ENCODE measurements at regions not wholly inside any gene's neighbourhood (a gene's known extent, or its start where the extent isn't known, plus 50 kb on each side); places are given as distances from the start of the nearest gene placed in this dataset.

- H3K4me3 ChIP-seq (ENCODE audit: low read depth in 1 of 2, low read length in 2 of 2), result no peak overlapping the region
- peaks cover 0 to 3% of the 10 kb centered on the region in 2 donors for H3K27me3 ChIP-seq (ENCODE audit: control insufficient read depth in 1 of 2, insufficient read depth in 2 of 2, low read length in 2 of 2)
- no peak overlapping the region for H3K27ac ChIP-seq (ENCODE audit: low read depth, low read length)
- no peaks in the 10 kb centered on the region for H3K4me1 ChIP-seq (ENCODE audit: control insufficient read depth in 1 of 2, insufficient read depth in 2 of 2, low read length in 2 of 2)
- H3K9me3 ChIP-seq (ENCODE audit: control insufficient read depth in 1 of 2, low read length in 2 of 2), result peaks cover 9 to 20% of the 10 kb centered on the region in 2 donors
- no peak overlapping the region for H3K9ac ChIP-seq (ENCODE audit: low read depth in 1 of 2, low read length in 2 of 2)
- no peaks in the 10 kb centered on the region for H3K36me3 ChIP-seq (ENCODE audit: control insufficient read depth in 1 of 2, insufficient read depth in 2 of 2, low read length in 2 of 2)
Observed at GRCh38 chr1:30627206-30627605, 96.2 kb downstream of the MATN1 start.

- peaks cover 0 to 6% of the 10 kb centered on the region in 2 donors for H3K27me3 ChIP-seq (ENCODE audit: control insufficient read depth in 1 of 2, insufficient read depth in 2 of 2, low read length in 2 of 2)
- no peak overlapping the region for H3K9ac ChIP-seq (ENCODE audit: low read depth in 1 of 2, low read length in 2 of 2)
- no peak overlapping the region for H3K27ac ChIP-seq (ENCODE audit: low read depth, low read length)
- H3K4me1 ChIP-seq (ENCODE audit: control insufficient read depth in 1 of 2, insufficient read depth in 2 of 2, low read length in 2 of 2), result no peaks in the 10 kb centered on the region
- no peak overlapping the region for H3K4me3 ChIP-seq (ENCODE audit: low read depth in 1 of 2, low read length in 2 of 2)
- H3K36me3 ChIP-seq (ENCODE audit: control insufficient read depth in 1 of 2, insufficient read depth in 2 of 2, low read length in 2 of 2), result no peaks in the 10 kb centered on the region
- peaks cover 10 to 20% of the 10 kb centered on the region in 2 donors for H3K9me3 ChIP-seq (ENCODE audit: control insufficient read depth in 1 of 2, low read length in 2 of 2)
Observed at GRCh38 chr1:30623431-30623830, 100.0 kb downstream of the MATN1 start.

- no peaks in the 10 kb centered on the region for H3K36me3 ChIP-seq (ENCODE audit: control insufficient read depth in 1 of 2, insufficient read depth in 2 of 2, low read length in 2 of 2)
- peaks cover 8 to 10% of the 10 kb centered on the region in 2 donors for H3K9me3 ChIP-seq (ENCODE audit: control insufficient read depth in 1 of 2, low read length in 2 of 2)
- no peaks in the 10 kb centered on the region for H3K4me1 ChIP-seq (ENCODE audit: control insufficient read depth in 1 of 2, insufficient read depth in 2 of 2, low read length in 2 of 2)
- H3K9ac ChIP-seq (ENCODE audit: low read depth in 1 of 2, low read length in 2 of 2), result no peak overlapping the region
- no peak overlapping the region for H3K4me3 ChIP-seq (ENCODE audit: low read depth in 1 of 2, low read length in 2 of 2)
- no peak overlapping the region for H3K27ac ChIP-seq (ENCODE audit: low read depth, low read length)
- H3K27me3 ChIP-seq (ENCODE audit: control insufficient read depth in 1 of 2, insufficient read depth in 2 of 2, low read length in 2 of 2), result peaks cover 0 to 3% of the 10 kb centered on the region in 2 donors
Observed at GRCh38 chr1:30619619-30620018, 103.8 kb downstream of the MATN1 start.

- Histone ChIP-seq H3K9me3 (ENCODE audit: control insufficient read depth in 1 of 2, low read length in 2 of 2) (peaks cover 4 to 5% of the 10 kb centered on the region in 2 donors), H3K4me1 (ENCODE audit: control insufficient read depth in 1 of 2, insufficient read depth in 2 of 2, low read length in 2 of 2) (no peaks in the 10 kb centered on the region), H3K36me3 (ENCODE audit: control insufficient read depth in 1 of 2, insufficient read depth in 2 of 2, low read length in 2 of 2) (no peaks in the 10 kb centered on the region), H3K27me3 (ENCODE audit: control insufficient read depth in 1 of 2, insufficient read depth in 2 of 2, low read length in 2 of 2) (peaks cover 0 to 3% of the 10 kb centered on the region in 2 donors), H3K27ac (ENCODE audit: low read depth, low read length) (no peak overlapping the region), H3K9ac (ENCODE audit: low read depth in 1 of 2, low read length in 2 of 2) (no peak overlapping the region), H3K4me3 (ENCODE audit: low read depth in 1 of 2, low read length in 2 of 2) (no peak overlapping the region)
Observed at GRCh38 chr1:30618335-30618747, 105.0 kb downstream of the MATN1 start.

GRCh38 chr1:30616759-30617158 is 106.6 kb downstream of the MATN1 start:
- Histone ChIP-seq H3K9me3 (ENCODE audit: control insufficient read depth in 1 of 2, low read length in 2 of 2) (no peaks in the 10 kb centered on the region), H3K36me3 (ENCODE audit: control insufficient read depth in 1 of 2, insufficient read depth in 2 of 2, low read length in 2 of 2) (no peaks in the 10 kb centered on the region), H3K4me3 (ENCODE audit: low read depth in 1 of 2, low read length in 2 of 2) (no peak overlapping the region), H3K27ac (ENCODE audit: low read depth, low read length) (no peak overlapping the region), H3K27me3 (ENCODE audit: control insufficient read depth in 1 of 2, insufficient read depth in 2 of 2, low read length in 2 of 2) (peaks cover 0 to 3% of the 10 kb centered on the region in 2 donors), H3K4me1 (ENCODE audit: control insufficient read depth in 1 of 2, insufficient read depth in 2 of 2, low read length in 2 of 2) (no peaks in the 10 kb centered on the region), H3K9ac (ENCODE audit: low read depth in 1 of 2, low read length in 2 of 2) (no peak overlapping the region)

GRCh38 chr1:30615816-30616590 is 107.4 kb downstream of the MATN1 start:
- H3K27ac ChIP-seq (ENCODE audit: low read depth, low read length), result no peak overlapping the region
- no peaks in the 10 kb centered on the region for H3K9me3 ChIP-seq (ENCODE audit: control insufficient read depth in 1 of 2, low read length in 2 of 2)
- H3K9ac ChIP-seq (ENCODE audit: low read depth in 1 of 2, low read length in 2 of 2), result no peak overlapping the region

GRCh38 chr1:30615076-30615795 is 108.1 kb downstream of the MATN1 start:
- no peaks in the 10 kb centered on the region for H3K4me1 ChIP-seq (ENCODE audit: control insufficient read depth in 1 of 2, insufficient read depth in 2 of 2, low read length in 2 of 2)

More at GRCh38 chr1:30615816-30616590, 107.4 kb downstream of the MATN1 start:
- Histone ChIP-seq H3K36me3 (ENCODE audit: control insufficient read depth in 1 of 2, insufficient read depth in 2 of 2, low read length in 2 of 2) (no peaks in the 10 kb centered on the region), H3K27me3 (ENCODE audit: control insufficient read depth in 1 of 2, insufficient read depth in 2 of 2, low read length in 2 of 2) (peaks cover 0 to 3% of the 10 kb centered on the region in 2 donors), H3K4me1 (ENCODE audit: control insufficient read depth in 1 of 2, insufficient read depth in 2 of 2, low read length in 2 of 2) (no peaks in the 10 kb centered on the region), H3K4me3 (ENCODE audit: low read depth in 1 of 2, low read length in 2 of 2) (no peak overlapping the region)

GRCh38 chr1:30613188-30613587 is 110.2 kb downstream of the MATN1 start:
- Histone ChIP-seq H3K27ac (ENCODE audit: low read depth, low read length) (no peak overlapping the region), H3K27me3 (ENCODE audit: control insufficient read depth in 1 of 2, insufficient read depth in 2 of 2, low read length in 2 of 2) (peaks cover 0 to 6% of the 10 kb centered on the region in 2 donors), H3K9me3 (ENCODE audit: control insufficient read depth in 1 of 2, low read length in 2 of 2) (no peaks in the 10 kb centered on the region), H3K36me3 (ENCODE audit: control insufficient read depth in 1 of 2, insufficient read depth in 2 of 2, low read length in 2 of 2) (no peaks in the 10 kb centered on the region), H3K9ac (ENCODE audit: low read depth in 1 of 2, low read length in 2 of 2) (no peak overlapping the region), H3K4me3 (ENCODE audit: low read depth in 1 of 2, low read length in 2 of 2) (no peak overlapping the region), H3K4me1 (ENCODE audit: control insufficient read depth in 1 of 2, insufficient read depth in 2 of 2, low read length in 2 of 2) (no peaks in the 10 kb centered on the region)

More at GRCh38 chr1:30615076-30615795, 108.1 kb downstream of the MATN1 start:
- H3K27me3 ChIP-seq (ENCODE audit: control insufficient read depth in 1 of 2, insufficient read depth in 2 of 2, low read length in 2 of 2), result peaks cover 0 to 3% of the 10 kb centered on the region in 2 donors
- H3K9me3 ChIP-seq (ENCODE audit: control insufficient read depth in 1 of 2, low read length in 2 of 2), result no peaks in the 10 kb centered on the region
- no peak overlapping the region for H3K9ac ChIP-seq (ENCODE audit: low read depth in 1 of 2, low read length in 2 of 2)
- H3K27ac ChIP-seq (ENCODE audit: low read depth, low read length), result no peak overlapping the region
- no peaks in the 10 kb centered on the region for H3K36me3 ChIP-seq (ENCODE audit: control insufficient read depth in 1 of 2, insufficient read depth in 2 of 2, low read length in 2 of 2)
- H3K4me3 ChIP-seq (ENCODE audit: low read depth in 1 of 2, low read length in 2 of 2), result no peak overlapping the region

GRCh38 chr1:30612536-30613065 is 110.8 kb downstream of the MATN1 start:
- Histone ChIP-seq H3K9me3 (ENCODE audit: control insufficient read depth in 1 of 2, low read length in 2 of 2) (no peaks in the 10 kb centered on the region), H3K36me3 (ENCODE audit: control insufficient read depth in 1 of 2, insufficient read depth in 2 of 2, low read length in 2 of 2) (no peaks in the 10 kb centered on the region), H3K9ac (ENCODE audit: low read depth in 1 of 2, low read length in 2 of 2) (no peak overlapping the region), H3K4me1 (ENCODE audit: control insufficient read depth in 1 of 2, insufficient read depth in 2 of 2, low read length in 2 of 2) (no peaks in the 10 kb centered on the region), H3K27me3 (ENCODE audit: control insufficient read depth in 1 of 2, insufficient read depth in 2 of 2, low read length in 2 of 2) (peaks cover 0 to 6% of the 10 kb centered on the region in 2 donors), H3K4me3 (ENCODE audit: low read depth in 1 of 2, low read length in 2 of 2) (no peak overlapping the region), H3K27ac (ENCODE audit: low read depth, low read length) (no peak overlapping the region)

- Histone ChIP-seq H3K36me3 (ENCODE audit: control insufficient read depth in 1 of 2, insufficient read depth in 2 of 2, low read length in 2 of 2) (no peaks in the 10 kb centered on the region), H3K9me3 (ENCODE audit: control insufficient read depth in 1 of 2, low read length in 2 of 2) (no peaks in the 10 kb centered on the region), H3K27me3 (ENCODE audit: control insufficient read depth in 1 of 2, insufficient read depth in 2 of 2, low read length in 2 of 2) (peaks cover 0 to 6% of the 10 kb centered on the region in 2 donors), H3K27ac (ENCODE audit: low read depth, low read length) (no peak overlapping the region), H3K9ac (ENCODE audit: low read depth in 1 of 2, low read length in 2 of 2) (no peak overlapping the region), H3K4me3 (ENCODE audit: low read depth in 1 of 2, low read length in 2 of 2) (no peak overlapping the region), H3K4me1 (ENCODE audit: control insufficient read depth in 1 of 2, insufficient read depth in 2 of 2, low read length in 2 of 2) (no peaks in the 10 kb centered on the region)
Observed at GRCh38 chr1:30611741-30612309, 111.6 kb downstream of the MATN1 start.

All from duodenal mucosa (tissue), 2 donors.